HG03025 (cell line): ENCODE measurements at regions not wholly inside any gene's neighbourhood (a gene's known extent, or its start where the extent isn't known, plus 50 kb on each side); places are given as distances from the start of the nearest gene placed in this dataset.

ENCODE experiments used
- ATAC-seq: cut with Tn5 transposase; IDR thresholded peaks from one replicate; pipeline ENCODE4 v1.9.1; 2021; ENCODE audit warnings: mild to moderate bottlenecking, moderate library complexity; ENCODE audit not compliant: unreplicated experiment, low FRiP score

DNA sequence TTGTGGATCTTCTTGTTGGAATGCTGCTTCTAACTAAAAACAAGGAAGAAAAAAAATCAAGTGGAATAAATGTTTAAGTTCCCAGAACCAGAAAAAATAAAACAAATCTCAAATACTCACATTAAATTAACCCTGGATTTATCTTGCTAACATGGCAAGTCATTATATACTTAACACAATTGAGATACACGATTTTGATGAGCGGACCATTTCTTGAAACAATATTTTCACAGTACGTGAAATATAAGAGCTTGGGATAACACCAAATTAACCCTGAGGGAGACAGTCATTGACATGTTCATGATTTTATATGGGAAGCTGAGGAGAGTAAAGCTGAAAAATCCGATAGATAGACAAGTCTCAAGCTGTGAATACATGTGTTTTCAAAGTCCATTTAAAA, 128.6 kb downstream of the PTCSC3 start:
- no peak for ATAC-seq

DNA sequence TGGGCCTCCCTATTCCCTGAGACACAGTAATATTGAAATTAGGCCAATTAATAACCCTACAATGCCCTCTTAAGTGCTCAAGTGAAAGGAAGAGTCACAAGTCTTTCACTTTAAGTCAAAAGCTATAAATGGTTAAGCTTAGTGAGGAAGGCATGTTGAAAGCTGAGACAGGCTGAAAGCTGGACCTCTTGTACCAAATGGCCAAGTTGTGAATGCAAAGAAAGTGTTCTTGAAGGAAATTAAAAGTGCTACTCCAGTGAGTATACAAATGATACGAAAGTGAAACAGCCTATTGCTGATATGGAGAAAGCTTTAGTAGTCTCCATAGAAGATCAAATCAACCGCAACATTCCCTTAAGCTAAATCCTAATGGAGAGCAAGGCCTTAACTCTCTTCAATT, 140.8 kb downstream of the PTCSC3 start:
- ATAC-seq, result no peak

DNA sequence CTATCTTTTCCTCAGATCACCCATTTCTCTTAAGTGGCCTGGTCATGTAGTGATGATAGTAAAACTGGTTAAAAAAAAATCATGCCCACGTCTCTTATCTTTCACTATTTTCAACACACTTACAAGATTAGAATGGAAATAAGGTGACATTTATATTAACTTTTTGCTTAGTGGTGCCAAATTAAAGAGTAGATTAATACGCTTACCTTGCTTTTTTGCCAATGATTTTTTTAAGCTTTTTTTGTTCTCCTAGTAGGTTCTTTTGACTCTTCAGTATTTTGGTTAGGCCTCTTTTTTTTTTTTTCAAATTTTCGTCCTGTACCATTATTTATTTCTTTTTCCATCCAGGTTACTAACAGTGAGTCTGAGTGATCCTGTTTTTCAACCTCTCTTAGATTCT, 147.9 kb downstream of the PTCSC3 start:
- ATAC-seq, result no peak

DNA sequence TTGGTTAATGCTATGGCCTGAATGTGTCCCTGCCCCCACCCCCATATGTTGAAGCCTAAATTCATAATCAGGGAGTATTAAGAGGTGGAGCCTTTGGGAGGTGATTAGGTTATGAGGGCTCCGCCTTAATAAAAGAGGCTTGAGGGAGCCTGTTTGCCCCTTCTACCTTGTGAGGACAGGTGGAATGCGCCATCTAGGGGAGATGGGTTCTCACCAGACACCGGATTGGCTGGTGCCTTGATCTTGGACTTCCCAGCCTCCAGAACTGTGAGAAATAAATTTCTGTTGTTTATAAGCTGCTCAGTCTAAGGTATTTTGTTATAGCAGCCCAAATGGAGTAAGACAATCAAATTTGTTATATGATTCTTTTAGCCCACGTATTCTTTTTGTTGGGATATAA, 148.3 kb downstream of the PTCSC3 start:
- no peak for ATAC-seq

DNA sequence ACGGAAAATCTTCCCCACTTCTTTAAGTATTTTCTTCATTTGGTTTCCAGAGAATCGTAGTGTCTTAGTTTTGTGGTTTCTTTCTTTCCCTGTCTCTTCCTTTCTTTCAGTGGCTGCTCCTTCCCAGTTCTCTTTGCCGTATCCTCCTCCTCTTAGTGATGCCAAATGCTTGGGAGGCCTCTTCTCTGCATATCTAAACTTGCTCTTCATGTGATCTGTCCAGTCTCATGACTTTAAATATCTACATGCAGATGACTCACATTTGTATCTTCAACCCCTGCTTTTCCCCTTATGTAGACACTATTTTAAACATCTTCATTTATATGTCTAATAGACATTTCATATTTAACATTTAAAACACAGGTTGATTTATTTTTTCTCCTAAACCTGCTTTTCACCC, 149.2 kb downstream of the PTCSC3 start:
- ATAC-seq, result no peak

DNA sequence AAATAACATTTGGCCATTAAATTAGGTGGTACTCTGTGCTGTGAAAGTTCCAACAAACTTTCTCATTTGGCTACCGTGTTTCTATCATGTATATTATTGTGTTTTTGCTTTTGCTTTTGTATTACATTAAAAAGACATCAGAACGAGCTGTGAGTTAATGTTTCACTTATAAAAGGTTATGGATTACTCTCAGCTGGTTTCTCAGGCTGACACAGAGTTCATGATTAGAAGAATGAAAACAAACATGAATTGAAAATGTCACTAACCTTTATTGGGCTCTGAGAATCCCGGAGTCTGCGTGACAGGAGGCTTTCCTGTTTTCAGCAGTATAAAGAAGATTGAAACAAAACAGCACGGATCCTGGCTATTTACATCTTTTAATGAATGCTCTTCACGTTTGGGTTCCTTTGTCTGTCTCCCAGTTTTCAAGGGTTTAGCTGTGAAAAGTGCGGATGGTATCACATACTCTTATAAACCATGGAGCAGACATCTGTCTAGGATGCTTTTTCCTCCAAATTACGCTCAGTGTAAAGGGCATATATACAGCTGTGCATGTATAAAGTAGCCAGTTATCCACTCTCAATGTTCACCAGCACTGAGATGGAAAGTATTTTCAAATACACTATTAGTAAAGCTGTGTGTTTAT, 153.6 kb downstream of the PTCSC3 start:
- no peak for ATAC-seq

DNA sequence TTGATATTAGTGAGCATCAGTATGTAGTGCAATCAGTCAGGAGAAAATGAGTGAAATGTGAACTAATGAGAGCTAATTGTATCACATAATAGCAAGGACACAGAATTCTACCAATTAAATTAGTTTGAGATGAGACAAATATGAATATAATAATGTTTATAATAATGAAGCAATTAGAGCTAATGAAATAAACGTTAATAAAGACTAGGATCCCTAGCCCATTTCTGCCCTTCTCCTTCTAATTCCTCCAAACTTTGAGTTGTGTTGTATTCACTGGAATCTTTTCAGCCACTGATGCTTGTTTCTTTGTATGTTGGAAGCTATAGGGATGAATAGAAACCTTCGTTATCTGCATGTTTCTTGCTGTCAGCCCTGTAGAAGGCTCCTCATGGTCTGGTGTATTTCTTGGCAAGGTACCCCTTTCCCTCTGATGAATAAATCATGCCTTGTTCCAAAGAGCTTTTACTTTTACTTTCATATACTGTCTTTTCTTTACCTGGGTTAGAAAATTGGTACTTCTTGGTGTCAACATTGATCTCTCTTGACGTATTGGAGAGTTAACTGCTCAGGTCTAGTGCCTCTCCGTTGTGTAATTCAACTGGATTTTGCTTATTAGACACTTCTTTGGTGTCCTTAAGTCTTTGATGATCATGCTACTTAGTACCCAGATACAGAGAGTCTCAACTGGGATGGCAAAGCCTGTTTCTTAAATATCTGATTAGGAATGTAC, 154.8 kb downstream of the PTCSC3 start:
- no peak for ATAC-seq

DNA sequence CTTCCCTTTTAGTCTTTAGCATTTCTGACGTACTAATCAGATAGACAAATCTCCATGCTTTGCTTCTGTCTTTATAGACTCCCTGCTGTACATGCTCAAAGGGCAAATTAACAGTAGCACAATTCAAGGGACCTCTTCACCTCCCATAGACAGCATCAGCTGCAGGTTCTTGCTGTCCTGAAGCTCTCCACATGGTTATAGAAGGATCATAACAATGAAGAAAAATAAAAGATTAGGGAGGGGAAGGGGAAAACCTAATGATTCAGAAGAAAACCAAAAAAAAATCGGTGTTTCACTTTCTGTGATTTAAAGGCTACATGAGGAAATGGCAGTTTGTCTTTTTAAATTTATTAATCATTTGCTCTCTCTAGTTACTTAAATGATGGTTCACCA, 155.5 kb downstream of the PTCSC3 start:
- no peak for ATAC-seq

DNA sequence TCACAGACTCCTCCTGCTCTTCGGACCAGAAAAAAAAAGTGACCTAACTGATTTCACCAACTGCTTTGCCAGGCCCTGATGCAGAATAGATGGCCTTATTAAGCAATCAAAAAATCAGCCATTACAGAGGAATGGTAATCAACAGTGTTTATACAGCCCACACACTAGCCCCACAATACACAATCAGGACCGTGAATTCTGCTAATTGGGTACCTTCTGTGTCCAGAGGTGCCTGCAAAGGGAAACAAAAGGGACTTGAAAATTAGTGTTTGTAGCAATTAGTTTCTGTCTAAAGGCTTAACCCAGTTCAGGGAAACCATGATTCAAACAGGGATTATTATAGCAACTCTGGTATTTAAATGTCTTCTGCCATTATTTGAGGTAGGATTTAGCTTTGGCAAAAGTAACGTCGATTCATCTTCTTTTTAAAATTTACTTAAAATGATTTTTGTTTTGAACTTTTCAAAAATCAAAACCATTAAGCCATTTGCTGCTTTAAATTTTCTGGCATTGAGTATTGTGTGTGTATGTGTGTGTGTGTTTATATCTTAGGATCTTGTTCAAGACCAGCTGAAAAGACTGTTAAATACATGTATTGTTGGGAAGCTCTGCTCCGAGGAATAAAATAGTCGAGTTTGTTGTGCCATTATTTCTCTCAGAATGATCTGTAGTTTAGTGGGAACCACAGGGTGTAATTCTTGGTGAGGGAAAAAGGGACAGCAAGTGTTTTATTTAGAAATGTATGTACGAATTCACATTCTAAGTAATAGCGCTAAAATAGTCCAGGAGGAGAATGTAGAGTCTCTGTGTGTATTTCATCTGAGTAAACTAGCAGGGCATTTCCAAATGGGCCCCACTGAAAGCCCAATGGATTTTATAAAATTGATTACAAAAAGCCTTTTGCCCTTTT, 156.1 kb downstream of the PTCSC3 start:
- ATAC-seq, result no peak

DNA sequence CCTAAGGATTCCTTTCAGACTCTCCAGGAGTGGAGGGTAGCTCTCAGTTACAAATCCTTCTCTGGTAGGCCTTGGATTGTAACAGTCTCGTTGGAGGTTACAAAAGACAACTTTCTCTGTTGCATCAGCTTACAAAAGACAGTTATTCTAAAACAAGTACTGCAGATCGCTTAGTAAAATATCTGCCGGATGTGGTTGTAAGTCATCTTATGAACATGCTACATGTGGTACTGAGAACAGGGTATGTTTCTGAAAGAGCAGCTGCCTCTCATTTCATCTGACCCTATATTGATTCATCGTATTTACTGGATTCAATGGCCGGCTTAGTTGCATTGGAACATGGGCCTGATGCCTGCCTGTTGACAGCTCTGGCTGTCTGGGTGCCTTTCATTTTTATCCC, 157.4 kb downstream of the PTCSC3 start:
- peak; percentile 68 for ATAC-seq

DNA sequence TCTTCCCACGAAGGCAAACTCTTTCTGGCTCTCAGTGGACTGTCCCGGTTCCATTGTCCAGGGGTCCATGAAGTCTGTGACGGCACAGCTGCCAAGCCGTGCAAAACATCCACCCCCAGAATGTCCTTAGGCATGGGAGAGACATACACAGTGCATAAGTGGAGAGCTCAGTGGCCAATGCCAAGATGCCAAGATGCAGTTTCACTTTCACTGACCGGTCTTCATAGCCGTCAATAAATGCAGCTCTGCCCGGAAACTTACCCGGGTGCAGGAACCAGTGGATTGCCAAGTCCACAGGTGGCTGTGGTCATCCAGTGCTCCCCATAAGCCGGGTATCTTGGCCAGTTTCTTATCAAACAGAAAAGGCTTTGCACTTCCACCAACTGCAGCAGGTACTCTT, 162.3 kb downstream of the PTCSC3 start:
- ATAC-seq, result no peak

DNA sequence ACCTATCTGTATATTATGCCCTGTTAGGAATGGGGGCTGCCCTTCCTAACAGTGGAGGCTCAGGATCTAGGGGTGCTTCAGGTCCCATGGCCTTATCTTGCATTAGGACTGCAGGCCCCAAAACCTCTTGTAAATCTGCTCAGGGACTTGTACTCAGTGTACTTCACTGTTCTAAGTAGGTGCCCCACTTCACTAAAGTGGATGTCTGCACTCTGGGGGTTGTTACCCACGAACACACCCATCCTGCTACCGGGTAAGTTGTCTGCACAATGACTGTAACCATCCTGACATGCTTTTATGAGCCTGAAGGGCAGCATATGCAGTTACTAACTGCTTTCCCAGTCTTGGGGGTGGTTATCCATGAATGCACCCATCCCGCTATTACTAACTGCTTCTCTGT, 163.0 kb downstream of the PTCSC3 start:
- no peak for ATAC-seq

DNA sequence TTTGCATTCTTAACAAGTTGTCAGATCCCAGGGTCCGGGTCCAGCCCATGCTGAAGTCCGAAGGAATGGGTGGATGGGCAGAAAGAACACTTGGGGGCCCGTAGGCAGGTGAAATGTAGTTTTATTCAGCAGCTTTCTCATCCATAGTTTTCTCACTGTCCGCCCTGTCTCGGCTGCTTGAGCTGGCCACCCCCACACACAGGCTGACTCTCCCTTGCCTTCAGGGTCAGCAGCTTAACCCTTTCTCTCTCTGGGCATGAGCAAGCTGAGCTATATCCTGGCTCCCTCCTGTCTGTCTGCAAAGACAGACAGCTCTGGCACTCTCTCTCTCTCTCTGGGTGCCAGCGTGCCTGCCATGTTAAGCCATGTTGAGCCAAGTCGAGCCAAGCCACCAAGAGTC, 163.9 kb downstream of the PTCSC3 start:
- ATAC-seq, result no peak

DNA sequence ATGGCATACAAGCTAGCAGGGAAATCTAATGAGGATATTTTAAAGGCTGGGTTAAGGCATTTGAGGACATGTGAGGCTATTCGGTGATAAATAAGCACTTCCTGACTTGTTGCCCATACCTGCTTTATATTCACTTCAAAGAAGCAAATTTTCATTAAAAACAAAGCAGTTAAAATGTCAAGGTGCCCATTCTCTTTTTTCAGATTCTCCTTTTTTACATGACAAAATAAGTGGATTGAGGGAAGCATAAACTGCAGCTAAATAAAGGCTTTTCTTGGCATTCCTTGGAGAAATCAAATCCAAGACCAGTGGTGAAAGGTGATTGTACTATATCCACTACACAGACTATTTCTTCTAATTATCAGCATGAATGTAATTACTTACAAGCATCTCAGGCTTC, 166.9 kb downstream of the PTCSC3 start:
- no peak for ATAC-seq

DNA sequence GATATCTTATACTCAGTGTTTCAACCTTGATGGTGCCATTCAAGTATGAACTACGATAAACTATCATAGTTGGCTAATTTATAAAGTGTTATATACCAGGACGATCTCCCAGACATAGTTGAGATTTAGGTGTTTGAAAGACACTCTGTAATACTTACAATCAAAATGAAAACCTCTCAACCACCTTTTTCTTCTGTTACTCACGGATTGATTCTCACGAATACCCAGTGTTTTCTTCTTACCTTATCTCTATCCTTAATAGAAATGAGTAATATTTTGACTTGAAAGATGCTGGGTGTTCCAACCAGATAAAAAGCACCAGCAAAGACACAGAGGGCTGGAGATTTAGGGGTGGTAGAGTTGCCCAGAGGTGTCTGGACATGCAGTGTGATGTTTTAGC, 169.9 kb downstream of the PTCSC3 start:
- ATAC-seq, result no peak

DNA sequence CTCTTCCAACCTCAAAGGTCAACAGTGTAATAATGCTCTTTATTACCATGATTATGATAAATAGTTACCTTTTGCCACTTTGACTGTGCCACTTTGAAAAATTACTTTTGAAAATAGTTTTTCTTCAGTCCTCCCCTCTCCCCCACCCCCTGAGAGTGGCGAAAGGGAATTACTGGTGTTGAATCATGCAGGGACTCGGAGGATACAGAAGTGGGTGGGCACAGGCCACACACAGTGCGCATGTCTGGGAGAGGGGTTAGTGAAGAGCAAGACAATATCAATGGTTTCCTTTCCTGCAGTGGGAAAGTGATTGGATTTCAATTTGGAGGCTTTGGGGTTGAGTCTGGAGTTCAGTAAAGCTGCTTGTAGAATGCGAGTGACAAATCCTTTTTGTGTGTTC, 170.9 kb downstream of the PTCSC3 start:
- no peak for ATAC-seq

DNA sequence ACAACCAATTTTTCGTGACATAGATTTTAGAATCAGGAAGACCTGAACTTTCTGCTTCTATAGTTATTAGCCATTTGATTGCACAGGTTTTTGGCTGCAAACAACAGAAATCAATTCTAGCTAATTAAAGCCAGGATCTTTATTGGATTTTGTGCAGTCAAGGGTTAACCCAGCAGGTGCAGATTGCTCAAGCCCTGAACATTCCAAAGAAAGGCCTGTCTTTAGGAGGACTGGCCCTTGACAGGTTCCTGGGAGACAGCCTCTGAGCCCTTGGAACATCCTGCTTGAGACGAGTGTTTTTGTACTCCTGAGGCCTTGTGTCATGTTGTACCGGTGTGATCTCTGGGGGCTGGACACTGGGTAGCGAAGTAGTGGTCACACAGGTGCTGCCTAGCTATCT, 174.6 kb downstream of the PTCSC3 start:
- no peak for ATAC-seq

DNA sequence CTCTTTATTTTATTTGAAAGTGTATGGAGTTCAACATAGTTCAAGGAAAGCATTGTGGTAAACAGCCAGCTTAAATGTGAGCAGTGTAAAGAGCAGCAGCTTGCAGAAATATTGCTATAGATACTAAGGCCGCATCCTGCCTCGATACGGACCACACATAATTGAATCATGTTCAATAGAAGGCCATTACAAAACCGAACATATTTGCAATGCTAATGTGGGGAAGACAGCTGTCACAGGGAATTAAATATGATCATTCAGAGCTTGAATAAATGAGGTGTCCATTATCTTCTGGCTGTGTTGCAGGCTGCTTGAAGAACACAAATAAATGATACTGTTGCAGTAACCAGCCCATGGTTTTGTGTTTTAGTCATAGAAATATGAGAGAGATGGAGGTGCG, 173.2 kb downstream of the BRMS1L start:
- no peak for ATAC-seq

DNA sequence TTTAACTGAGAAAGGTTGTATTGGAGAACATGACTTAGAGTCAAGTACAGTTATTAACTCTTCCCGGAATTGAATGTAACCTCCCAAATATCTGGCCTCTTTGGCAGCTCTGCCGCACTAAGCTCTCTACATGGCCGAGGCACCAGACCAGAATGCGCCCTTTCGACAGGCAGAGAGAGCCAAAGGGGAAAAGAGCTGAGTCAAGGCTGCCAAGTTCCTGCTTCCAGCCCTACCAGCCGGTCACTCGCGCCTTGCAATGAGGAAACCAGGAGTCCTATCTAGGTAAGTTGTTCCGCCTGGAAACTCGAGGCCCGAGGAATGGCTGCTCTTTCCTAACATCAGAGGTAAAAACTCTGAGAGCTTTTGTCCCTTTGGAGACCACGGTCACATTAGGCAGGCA, 172.2 kb downstream of the BRMS1L start:
- no peak for ATAC-seq

DNA sequence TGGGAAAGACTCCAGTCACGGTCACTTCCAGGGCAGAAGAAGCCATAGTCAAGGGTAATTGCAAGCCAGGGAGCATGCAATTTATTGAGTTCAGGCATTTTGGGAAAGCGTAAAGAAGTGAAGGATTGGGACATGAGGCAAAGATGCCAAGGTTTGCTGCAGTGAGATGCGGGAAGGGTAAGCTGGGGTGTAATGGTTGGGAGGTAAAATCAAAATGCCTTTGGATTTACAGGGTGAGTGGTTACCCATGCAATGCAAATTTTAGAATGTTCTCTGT, 167.5 kb downstream of the BRMS1L start:
- no peak for ATAC-seq

DNA sequence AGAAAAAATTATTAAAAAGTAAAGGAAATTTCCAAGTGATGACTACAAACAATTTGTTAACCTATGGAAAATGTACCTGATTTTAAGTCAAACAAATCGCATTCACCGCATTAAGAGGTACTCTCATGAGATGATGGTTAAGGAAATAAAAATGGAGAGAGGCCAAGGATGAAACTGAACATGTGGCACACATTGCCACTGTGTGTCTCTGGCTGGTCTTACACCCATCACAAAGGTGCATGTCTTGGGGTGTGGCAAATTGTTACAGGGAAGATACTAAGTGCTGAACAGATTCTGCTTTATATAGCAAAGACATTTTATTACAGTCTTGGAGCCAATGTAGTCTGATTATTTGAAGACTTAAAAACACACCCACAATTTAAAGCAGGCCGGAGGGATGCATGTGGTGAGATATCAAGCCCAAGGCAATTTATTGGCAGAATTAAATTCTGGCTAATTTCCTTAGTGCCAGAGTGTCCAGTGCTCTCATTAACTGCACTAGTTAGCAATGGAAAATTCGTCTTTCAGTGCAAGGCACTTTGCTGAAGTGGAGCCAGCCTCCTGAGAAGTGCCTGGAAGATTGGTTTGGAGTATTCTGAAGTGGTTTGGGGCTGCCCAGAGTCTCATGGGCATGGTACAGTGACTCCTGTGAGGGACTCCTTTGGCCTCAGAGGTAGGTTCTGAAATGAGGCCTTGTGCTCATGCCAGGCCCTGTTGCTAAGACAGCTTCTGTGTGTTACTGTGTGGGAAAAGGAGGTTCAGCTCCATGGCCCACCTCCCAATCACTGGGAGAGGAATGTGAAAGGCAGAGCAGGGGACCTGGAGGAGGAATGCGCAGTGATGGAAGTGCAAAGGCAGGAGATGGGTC, 166.9 kb downstream of the BRMS1L start:
- ATAC-seq, result no peak
